ENCODE measurements at regions not wholly inside any gene's neighbourhood (a gene's known extent, or its start where the extent isn't known, plus 50 kb on each side); places are given as distances from the start of the nearest gene placed in this dataset.

GRCh38 chr1:105023719-105024118 lies 1274.0 kb downstream of the AMY1C start:
- TF ChIP-seq, protein P1, sequence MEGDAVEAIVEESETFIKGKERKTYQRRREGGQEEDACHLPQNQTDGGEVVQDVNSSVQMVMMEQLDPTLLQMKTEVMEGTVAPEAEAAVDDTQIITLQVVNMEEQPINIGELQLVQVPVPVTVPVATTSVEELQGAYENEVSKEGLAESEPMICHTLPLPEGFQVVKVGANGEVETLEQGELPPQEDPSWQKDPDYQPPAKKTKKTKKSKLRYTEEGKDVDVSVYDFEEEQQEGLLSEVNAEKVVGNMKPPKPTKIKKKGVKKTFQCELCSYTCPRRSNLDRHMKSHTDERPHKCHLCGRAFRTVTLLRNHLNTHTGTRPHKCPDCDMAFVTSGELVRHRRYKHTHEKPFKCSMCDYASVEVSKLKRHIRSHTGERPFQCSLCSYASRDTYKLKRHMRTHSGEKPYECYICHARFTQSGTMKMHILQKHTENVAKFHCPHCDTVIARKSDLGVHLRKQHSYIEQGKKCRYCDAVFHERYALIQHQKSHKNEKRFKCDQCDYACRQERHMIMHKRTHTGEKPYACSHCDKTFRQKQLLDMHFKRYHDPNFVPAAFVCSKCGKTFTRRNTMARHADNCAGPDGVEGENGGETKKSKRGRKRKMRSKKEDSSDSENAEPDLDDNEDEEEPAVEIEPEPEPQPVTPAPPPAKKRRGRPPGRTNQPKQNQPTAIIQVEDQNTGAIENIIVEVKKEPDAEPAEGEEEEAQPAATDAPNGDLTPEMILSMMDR (IDR thresholded peaks at IDR 0.05), result no peak
- TF ChIP-seq REST (IDR thresholded peaks at IDR 0.05; ENCODE audit: insufficient read depth in 1 of 2, low read depth in 2 of 2, low read length in 1 of 2), result no peak
- TF ChIP-seq POLR2AphosphoS5 (IDR thresholded peaks at IDR 0.05; ENCODE audit: low read depth, low read length), result no peak
- TF ChIP-seq TCF7L2 (IDR thresholded peaks at IDR 0.05; ENCODE audit: low read depth, low read length), result no peak
- TF ChIP-seq SIN3A (IDR thresholded peaks at IDR 0.05; ENCODE audit: borderline replicate concordance, insufficient read depth, low read depth, low read length), result no peak
- BruUV-seq (replicated peaks), result no TSS peak

DNA sequence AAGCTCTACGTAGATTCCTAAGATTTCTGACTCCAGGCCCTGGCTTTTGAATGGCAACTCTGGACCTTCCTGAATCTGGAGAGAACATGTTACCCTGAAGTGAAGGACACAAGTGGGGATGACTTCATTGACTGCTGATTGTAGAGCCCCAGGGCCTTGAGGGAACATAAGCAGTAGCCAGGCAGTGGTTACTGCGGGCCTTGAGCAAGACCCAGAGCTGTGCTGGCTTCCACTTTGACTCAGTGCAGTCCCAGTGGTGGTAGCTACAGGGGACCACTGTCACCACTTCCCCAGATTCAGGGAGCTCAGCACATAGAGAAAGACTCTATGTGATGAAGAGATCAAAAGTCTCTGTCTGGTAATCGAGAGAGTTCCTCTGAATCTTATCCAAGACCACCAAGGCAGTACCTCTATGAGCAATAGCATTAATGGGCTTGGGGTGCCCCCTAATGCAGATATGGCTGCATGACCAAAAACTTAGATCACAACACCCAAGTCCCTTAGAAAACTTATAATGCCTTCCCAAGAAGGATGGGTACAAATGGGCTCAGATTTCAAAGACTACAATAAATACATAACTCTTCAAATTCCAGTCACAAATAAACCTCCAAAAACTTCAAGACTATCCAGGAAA lies 1278.3 kb downstream of the AMY1C start:
- Histone ChIP-seq H3K36me3 (ENCODE audit: control insufficient read depth, insufficient read depth, low read length) (no peaks in the 10 kb centered on the region), H3K9me3 (ENCODE audit: control insufficient read depth, insufficient read depth, low read depth, low read length) (no peaks in the 10 kb centered on the region), H3K27ac (ENCODE audit: low read length) (no peak overlapping the region), H3K4me3 (ENCODE audit: low read depth in 2 of 2, low read length in 2 of 2) (no peak overlapping the region), H3K4me1 (ENCODE audit: control insufficient read depth, insufficient read depth, low read length) (no peaks in the 10 kb centered on the region), H3K27me3 (ENCODE audit: control insufficient read depth, insufficient read depth, low read length) (no peaks in the 10 kb centered on the region)
- TF ChIP-seq, protein P1 (IDR thresholded peaks at IDR 0.05), result no peak
- no peak for TF ChIP-seq SIN3A (IDR thresholded peaks at IDR 0.05; ENCODE audit: borderline replicate concordance, insufficient read depth, low read depth, low read length)
- TF ChIP-seq TCF7L2 (IDR thresholded peaks at IDR 0.05; ENCODE audit: low read depth, low read length), result no peak
- no peak for TF ChIP-seq REST (IDR thresholded peaks at IDR 0.05; ENCODE audit: insufficient read depth in 1 of 2, low read depth in 2 of 2, low read length in 1 of 2)
- TF ChIP-seq POLR2AphosphoS5 (IDR thresholded peaks at IDR 0.05; ENCODE audit: low read depth, low read length), result no peak
- ATAC-seq (no peak), DNase-seq (ENCODE audit: low read depth, low spot score) (no peak)
- intact Hi-C loops (cut with micrococcal nuclease; ENCODE audit: unreplicated experiment) (no loop called here), in situ Hi-C loops (cut with HindIII; ENCODE audit: low pct_unique_long_range_greater_than_20kb, low sequenced_read_pairs) (no loop called here)
- no TSS peak for BruUV-seq (replicated peaks)
- ChIA-PET POLR2A (no interaction called here), CTCF (no interaction called here)

More at GRCh38 chr1:105023719-105024118, 1274.0 kb downstream of the AMY1C start:
- H3K27me3 ChIP-seq (ENCODE audit: control insufficient read depth, insufficient read depth, low read length), result no peaks in the 10 kb centered on the region
- in situ Hi-C loops (cut with HindIII; ENCODE audit: low pct_unique_long_range_greater_than_20kb, low sequenced_read_pairs), result no loop called here
- no peaks in the 10 kb centered on the region for H3K9me3 ChIP-seq (ENCODE audit: control insufficient read depth, insufficient read depth, low read depth, low read length)
- no peak for ATAC-seq
- no peaks in the 10 kb centered on the region for H3K36me3 ChIP-seq (ENCODE audit: control insufficient read depth, insufficient read depth, low read length)
- ChIA-PET POLR2A (no interaction called here), CTCF (no interaction called here)
- H3K4me3 ChIP-seq (ENCODE audit: low read depth in 2 of 2, low read length in 2 of 2), result no peak overlapping the region
- intact Hi-C loops (cut with micrococcal nuclease; ENCODE audit: unreplicated experiment), result no loop called here
- H3K27ac ChIP-seq (ENCODE audit: low read length), result no peak overlapping the region
- H3K4me1 ChIP-seq (ENCODE audit: control insufficient read depth, insufficient read depth, low read length), result no peaks in the 10 kb centered on the region
- DNase-seq (ENCODE audit: low read depth, low spot score), result no peak

Measured in Panc1 (cell line).